ENCODE measurements at regions not wholly inside any gene's neighbourhood (a gene's known extent, or its start where the extent isn't known, plus 50 kb on each side); places are given as distances from the start of the nearest gene placed in this dataset.

GRCh38 chr15:68491415-68492106, 59.6 kb upstream of the ITGA11 start:
- TF ChIP-seq CTCF (conservative IDR thresholded peaks at IDR 0.05 in 1 of 2, IDR thresholded peaks at IDR 0.05 in 1 of 2; ENCODE audit: low read depth in 1 of 2, low read length in 2 of 2) (no peak), EZH2 (IDR thresholded peaks at IDR 0.05; ENCODE audit: low read length, missing control alignments) (no peak)
